DND-41 (cell line): ENCODE measurements at regions not wholly inside any gene's neighbourhood (a gene's known extent, or its start where the extent isn't known, plus 50 kb on each side); places are given as distances from the start of the nearest gene placed in this dataset.

Source experiments
- ATAC-seq: fragments of 200-7000 bp; cut with Tn5 transposase; 3 replicates; pipeline ENCODE4 v1.9.1; 2021; ENCODE audit warnings: low read depth; ENCODE audit not compliant: insufficient read depth
- DNase-seq: peaks from one replicate; pipeline ENCODE4 v3.0.0-alpha.2; 2020
- H2AFZ ChIP-seq: 2 replicates; pipeline ENCODE4 v1.6.0; 2012; ENCODE audit warnings: low read depth, low read length
- H3K27ac ChIP-seq: 2 replicates; pipeline ENCODE4 v1.5.1; 2012; ENCODE audit warnings: low read length, inconsistent platforms
- H3K27me3 ChIP-seq: fragments of 200-600 bp; sonication (generic); 2 replicates; pipeline ENCODE4 v1.6.0; 2012; ENCODE audit warnings: low read length, mild to moderate bottlenecking, inconsistent platforms; ENCODE audit not compliant: insufficient read depth, poor library complexity
- H3K36me3 ChIP-seq: 2 replicates; pipeline ENCODE4 v1.5.1; 2012; ENCODE audit warnings: low read length, inconsistent platforms; ENCODE audit not compliant: insufficient read depth
- H3K4me1 ChIP-seq: 2 replicates; pipeline ENCODE4 v1.5.1; 2012; ENCODE audit warnings: mild to moderate bottlenecking, low read length; ENCODE audit not compliant: insufficient read depth
- H3K4me2 ChIP-seq: 2 replicates; pipeline ENCODE4 v1.6.0; 2012; ENCODE audit warnings: mild to moderate bottlenecking, moderate library complexity, low read length, inconsistent platforms; ENCODE audit not compliant: insufficient read depth
- H3K4me3 ChIP-seq, 2 experiments: fragments of 200-600 bp in 1 of 2; shearing (Covaris generic) in 1 of 2; 2 replicates each; pipeline ENCODE4 v1.5.1; 2012 to 2016; ENCODE audit warnings: inconsistent platforms in 2 of 2, low read length in 2 of 2, mild to moderate bottlenecking in 2 of 2, low read depth in 1 of 2, moderate library complexity in 1 of 2
- H3K79me2 ChIP-seq: 2 replicates; pipeline ENCODE4 v1.6.0; 2012; ENCODE audit warnings: low read length, inconsistent platforms; ENCODE audit not compliant: insufficient read depth
- H3K9ac ChIP-seq: 2 replicates; pipeline ENCODE4 v1.6.0; 2012; ENCODE audit warnings: low read depth, mild to moderate bottlenecking, inconsistent platforms, low read length, moderate library complexity
- H3K9me3 ChIP-seq: 2 replicates; pipeline ENCODE4 v1.5.1; 2012; ENCODE audit warnings: low read length, moderate library complexity, mild to moderate bottlenecking, inconsistent platforms; ENCODE audit not compliant: insufficient read depth, severe bottlenecking
- H4K20me1 ChIP-seq: 2 replicates; pipeline ENCODE4 v1.6.0; 2012; ENCODE audit warnings: low read length; ENCODE audit not compliant: insufficient read depth
- EZH2 ChIP-seq: IDR thresholded peaks from 3 replicates; pipeline ENCODE4 v1.6.1; 2012; ENCODE audit warnings: borderline replicate concordance, low read depth, mild to moderate bottlenecking, moderate library complexity, low read length, inconsistent platforms; ENCODE audit not compliant: severe bottlenecking
- TF ChIP-seq, protein P1 (sequence below): IDR thresholded peaks from 2 replicates; pipeline ENCODE4 v1.5.1; 2012; ENCODE audit warnings: borderline replicate concordance, low read length, moderate library complexity, mild to moderate bottlenecking; ENCODE audit not compliant: poor library complexity, severe bottlenecking; ENCODE audit errors: extremely low read depth

DNA sequence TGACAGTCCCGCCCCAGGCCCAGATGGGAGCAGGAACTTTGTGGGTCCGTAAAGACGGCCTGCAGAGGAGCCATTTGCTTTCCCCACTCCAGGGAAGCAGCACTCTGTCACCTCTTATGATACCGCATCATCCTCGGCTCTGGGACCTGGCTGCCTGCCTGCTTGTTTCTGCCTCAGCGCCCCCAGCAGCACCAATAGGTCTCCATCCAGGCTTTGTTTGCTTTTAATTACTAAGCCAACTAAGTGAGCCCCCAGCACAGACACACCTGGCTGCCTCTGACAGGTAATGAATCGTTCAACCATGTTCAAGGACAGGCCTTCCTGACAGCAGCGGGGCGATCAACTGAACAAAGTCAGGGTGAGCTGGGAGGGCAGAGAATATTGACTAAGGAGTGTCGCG lies 141.4 kb downstream of the C5orf15 start:
- no peaks in the 10 kb centered on the region for H3K36me3 ChIP-seq
- no peak overlapping the region for H3K27ac ChIP-seq
- no peak overlapping the region for H2AFZ ChIP-seq
- no peak overlapping the region for H3K9ac ChIP-seq
- no peaks in the 10 kb centered on the region for H3K4me1 ChIP-seq
- no peak for DNase-seq
- no peak overlapping the region for H3K4me2 ChIP-seq
- no peak for ATAC-seq
- no peak overlapping the region for H3K4me3 ChIP-seq
- TF ChIP-seq, protein P1, sequence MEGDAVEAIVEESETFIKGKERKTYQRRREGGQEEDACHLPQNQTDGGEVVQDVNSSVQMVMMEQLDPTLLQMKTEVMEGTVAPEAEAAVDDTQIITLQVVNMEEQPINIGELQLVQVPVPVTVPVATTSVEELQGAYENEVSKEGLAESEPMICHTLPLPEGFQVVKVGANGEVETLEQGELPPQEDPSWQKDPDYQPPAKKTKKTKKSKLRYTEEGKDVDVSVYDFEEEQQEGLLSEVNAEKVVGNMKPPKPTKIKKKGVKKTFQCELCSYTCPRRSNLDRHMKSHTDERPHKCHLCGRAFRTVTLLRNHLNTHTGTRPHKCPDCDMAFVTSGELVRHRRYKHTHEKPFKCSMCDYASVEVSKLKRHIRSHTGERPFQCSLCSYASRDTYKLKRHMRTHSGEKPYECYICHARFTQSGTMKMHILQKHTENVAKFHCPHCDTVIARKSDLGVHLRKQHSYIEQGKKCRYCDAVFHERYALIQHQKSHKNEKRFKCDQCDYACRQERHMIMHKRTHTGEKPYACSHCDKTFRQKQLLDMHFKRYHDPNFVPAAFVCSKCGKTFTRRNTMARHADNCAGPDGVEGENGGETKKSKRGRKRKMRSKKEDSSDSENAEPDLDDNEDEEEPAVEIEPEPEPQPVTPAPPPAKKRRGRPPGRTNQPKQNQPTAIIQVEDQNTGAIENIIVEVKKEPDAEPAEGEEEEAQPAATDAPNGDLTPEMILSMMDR: no peak
- TF ChIP-seq EZH2: no peak
- H3K27me3 ChIP-seq: peaks cover 10% of the 10 kb centered on the region
- no peaks in the 10 kb centered on the region for H3K79me2 ChIP-seq
- no peaks in the 10 kb centered on the region for H3K9me3 ChIP-seq
- no peaks in the 10 kb centered on the region for H4K20me1 ChIP-seq

DNA sequence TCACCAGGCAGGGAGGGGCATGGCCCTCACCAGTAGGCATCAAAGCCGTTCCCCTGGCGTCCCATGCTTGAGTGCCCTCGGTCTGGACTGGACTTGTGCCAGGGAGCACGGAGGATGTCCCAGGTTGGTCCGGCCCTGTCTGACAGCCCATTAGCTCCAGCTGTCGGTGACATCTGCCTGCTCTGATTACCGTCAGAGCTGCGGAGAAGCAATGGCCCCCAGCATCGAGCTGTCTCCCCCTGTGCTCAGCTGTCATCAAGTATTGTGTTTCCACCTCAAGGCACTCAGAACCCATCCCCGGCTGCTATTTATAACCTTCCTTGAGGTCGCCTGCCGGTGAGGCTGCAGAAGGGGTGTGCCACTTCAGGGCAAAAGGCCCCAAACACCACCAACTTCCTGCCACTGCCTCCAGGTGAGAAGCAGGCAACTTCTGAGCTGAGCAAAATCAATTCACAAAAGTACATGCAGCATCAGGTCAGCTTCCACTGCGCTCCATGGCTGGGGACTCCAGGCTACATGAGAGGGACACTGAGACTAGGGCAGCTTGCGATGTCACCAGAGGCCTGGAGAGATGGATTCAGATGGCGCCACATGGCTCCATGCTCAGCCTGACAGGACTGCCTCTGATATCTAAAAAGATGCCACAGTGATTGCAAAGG lies 142.7 kb downstream of the C5orf15 start:
- no peak for ATAC-seq
- no peak overlapping the region for H3K9ac ChIP-seq

DNA sequence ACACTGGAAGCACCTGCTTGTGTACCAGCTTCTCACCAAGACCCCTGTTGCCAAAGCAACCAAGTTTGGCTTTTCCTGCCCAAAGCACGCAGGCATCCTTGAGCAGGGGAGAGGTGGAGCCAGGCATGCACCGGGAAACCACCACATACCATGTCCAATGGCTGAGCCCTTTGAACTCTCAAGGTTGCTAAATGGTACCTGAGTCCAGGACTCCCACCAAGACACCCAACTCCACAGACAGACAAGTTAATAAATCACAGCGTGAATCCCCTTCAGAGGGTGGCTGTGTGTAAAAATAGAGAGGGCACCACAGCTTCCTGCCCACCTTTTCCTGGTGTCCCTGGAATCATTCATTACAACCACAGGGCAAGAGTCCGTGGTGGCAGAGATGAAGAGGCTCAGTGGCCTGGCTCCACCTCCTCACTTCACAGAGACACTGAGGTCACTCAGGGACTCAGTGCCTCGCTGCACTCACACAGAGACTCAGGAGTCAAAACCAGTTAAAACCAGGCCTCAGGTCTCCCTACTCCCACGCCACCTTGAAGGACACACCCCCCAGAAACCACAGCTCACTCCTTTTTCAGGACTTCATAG lies 143.7 kb downstream of the C5orf15 start:
- no peak for DNase-seq
- Histone ChIP-seq H3K4me2 (no peak overlapping the region), H4K20me1 (no peaks in the 10 kb centered on the region; the same call in 1 of the 2 replicates), H2AFZ (no peak overlapping the region), H3K79me2 (no peaks in the 10 kb centered on the region), H3K27ac (no peak overlapping the region), H3K36me3 (no peaks in the 10 kb centered on the region), H3K4me1 (no peaks in the 10 kb centered on the region), H3K4me3 (no peak overlapping the region), H3K27me3 (peaks cover 28% of the 10 kb centered on the region), H3K9me3 (no peaks in the 10 kb centered on the region), H3K9ac (no peak overlapping the region)
- no peak for ATAC-seq
- TF ChIP-seq, protein P1: no peak
- no peak for TF ChIP-seq EZH2

More for the DNA sequence above, 142.7 kb downstream of the C5orf15 start:
- H3K36me3 ChIP-seq: no peaks in the 10 kb centered on the region
- no peak for DNase-seq
- no peak overlapping the region for H2AFZ ChIP-seq
- no peak overlapping the region for H3K27ac ChIP-seq
- H3K4me1 ChIP-seq: no peaks in the 10 kb centered on the region
- H3K79me2 ChIP-seq: no peaks in the 10 kb centered on the region
- peaks cover 19% of the 10 kb centered on the region for H3K27me3 ChIP-seq
- H3K9me3 ChIP-seq: no peaks in the 10 kb centered on the region
- H4K20me1 ChIP-seq: no peaks in the 10 kb centered on the region
- H3K4me3 ChIP-seq: no peak overlapping the region
- TF ChIP-seq EZH2: no peak
- TF ChIP-seq, protein P1: no peak
- no peak overlapping the region for H3K4me2 ChIP-seq

DNA sequence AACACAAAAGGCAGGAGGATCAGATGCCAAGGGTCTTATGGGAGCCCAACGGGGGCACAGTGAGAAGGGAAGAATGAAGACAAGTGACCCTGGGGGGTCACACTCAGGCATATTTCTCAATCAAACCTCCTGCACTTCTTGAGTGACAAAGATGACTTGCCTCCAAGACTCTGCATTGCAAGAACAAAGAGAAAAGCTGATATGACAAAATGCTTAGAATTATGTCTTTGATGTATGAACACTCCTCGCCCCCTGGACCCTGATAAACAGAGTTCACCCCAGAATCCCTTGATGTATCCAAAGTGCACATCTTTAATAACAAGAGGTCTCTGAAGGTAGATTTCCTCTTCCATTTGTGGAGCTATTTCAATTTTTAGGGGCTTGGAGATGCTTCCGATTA lies 146.5 kb downstream of the C5orf15 start:
- H3K9ac ChIP-seq: no peak overlapping the region
- no peaks in the 10 kb centered on the region for H3K79me2 ChIP-seq
- ATAC-seq (no peak), DNase-seq (no peak)
- no peak overlapping the region for H3K4me3 ChIP-seq
- no peak overlapping the region for H3K4me2 ChIP-seq
- H3K27ac ChIP-seq: no peak overlapping the region
- TF ChIP-seq, protein P1: no peak
- no peak for TF ChIP-seq EZH2
- no peaks in the 10 kb centered on the region for H3K36me3 ChIP-seq
- H3K9me3 ChIP-seq: no peaks in the 10 kb centered on the region
- peaks cover 29% of the 10 kb centered on the region for H3K27me3 ChIP-seq
- no peaks in the 10 kb centered on the region; the same call in 1 of the 2 replicates for H4K20me1 ChIP-seq
- H3K4me1 ChIP-seq: no peaks in the 10 kb centered on the region
- H2AFZ ChIP-seq: no peak overlapping the region
